ENCODE measurements at regions not wholly inside any gene's neighbourhood (a gene's known extent, or its start where the extent isn't known, plus 50 kb on each side); places are given as distances from the start of the nearest gene placed in this dataset.

GRCh38 chr5:173715607-173716006, 99.2 kb upstream of the BOD1 start:
- in situ Hi-C loops (cut with HindIII; ENCODE audit: low pct_unique_long_range_greater_than_20kb, low sequenced_read_pairs): no loop called here
- TF ChIP-seq JUND (IDR thresholded peaks at IDR 0.05; ENCODE audit: low read depth): no peak
- DNase-seq (ENCODE audit: low read depth in 1 of 2, low spot score in 1 of 2): peak in 1 of 2 experiments; percentile 19

GRCh38 chr5:173716058-173716682, 99.7 kb upstream of the BOD1 start:
- DNase-seq (ENCODE audit: low read depth in 1 of 2, low spot score in 1 of 2): no peak
- no peak for TF ChIP-seq JUND (IDR thresholded peaks at IDR 0.05; ENCODE audit: low read depth)
- in situ Hi-C loops (cut with HindIII; ENCODE audit: low pct_unique_long_range_greater_than_20kb, low sequenced_read_pairs): no loop called here

DNA sequence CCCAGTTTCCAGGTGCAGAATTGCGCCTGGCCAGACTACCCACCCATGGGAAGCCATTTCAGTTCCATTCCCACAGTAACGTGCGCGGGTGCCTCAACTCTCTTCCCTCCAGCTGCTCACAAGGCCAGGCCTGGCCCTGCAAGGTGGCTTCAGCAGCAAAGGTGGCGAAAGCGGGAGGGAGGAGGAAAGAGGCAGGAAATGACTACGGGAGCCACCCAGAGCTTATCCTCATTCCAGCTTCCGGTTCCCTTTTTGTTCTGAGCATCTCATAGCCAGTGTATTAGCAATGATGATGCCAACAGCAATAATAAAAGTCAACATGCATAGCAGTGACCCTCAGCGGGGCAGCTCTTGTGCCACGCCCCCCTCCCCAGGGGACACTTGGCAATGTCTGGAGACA, 101.5 kb upstream of the BOD1 start:
- DNase-seq (ENCODE audit: low read depth in 1 of 2, low spot score in 1 of 2): no peak
- in situ Hi-C loops (cut with HindIII; ENCODE audit: low pct_unique_long_range_greater_than_20kb, low sequenced_read_pairs): no loop called here

GRCh38 chr5:173718469-173718868, 102.0 kb upstream of the BOD1 start:
- in situ Hi-C loops (cut with HindIII; ENCODE audit: low pct_unique_long_range_greater_than_20kb, low sequenced_read_pairs): no loop called here
- DNase-seq (ENCODE audit: low read depth in 1 of 2, low spot score in 1 of 2): no peak
- no peak for TF ChIP-seq JUND (IDR thresholded peaks at IDR 0.05; ENCODE audit: low read depth)

More for the DNA sequence above, 101.5 kb upstream of the BOD1 start:
- no peak for TF ChIP-seq JUND (IDR thresholded peaks at IDR 0.05; ENCODE audit: low read depth)

- TF ChIP-seq JUND (IDR thresholded peaks at IDR 0.05; ENCODE audit: low read depth): no peak
- DNase-seq (ENCODE audit: low read depth in 1 of 2, low spot score in 1 of 2): peak in 1 of 2 experiments; percentile 49
- in situ Hi-C loops (cut with HindIII; ENCODE audit: low pct_unique_long_range_greater_than_20kb, low sequenced_read_pairs): no loop called here
Measured at GRCh38 chr5:173719731-173720082, 103.3 kb upstream of the BOD1 start.

- DNase-seq (ENCODE audit: low read depth in 1 of 2, low spot score in 1 of 2): no peak
- in situ Hi-C loops (cut with HindIII; ENCODE audit: low pct_unique_long_range_greater_than_20kb, low sequenced_read_pairs): no loop called here
- TF ChIP-seq JUND (IDR thresholded peaks at IDR 0.05; ENCODE audit: low read depth): no peak
Measured at GRCh38 chr5:173720286-173720952, 104.0 kb upstream of the BOD1 start.

GRCh38 chr5:173720953-173721600, 104.6 kb upstream of the BOD1 start:
- TF ChIP-seq JUND (IDR thresholded peaks at IDR 0.05; ENCODE audit: low read depth): no peak
- DNase-seq (ENCODE audit: low read depth in 1 of 2, low spot score in 1 of 2): no peak

GRCh38 chr5:173721601-173722232, 105.3 kb upstream of the BOD1 start:
- in situ Hi-C loops (cut with HindIII; ENCODE audit: low pct_unique_long_range_greater_than_20kb, low sequenced_read_pairs): no loop called here
- TF ChIP-seq JUND (IDR thresholded peaks at IDR 0.05; ENCODE audit: low read depth): no peak
- DNase-seq (ENCODE audit: low read depth in 1 of 2, low spot score in 1 of 2): peak; percentile 33 to 50

More at GRCh38 chr5:173720953-173721600, 104.6 kb upstream of the BOD1 start:
- in situ Hi-C loops (cut with HindIII; ENCODE audit: low pct_unique_long_range_greater_than_20kb, low sequenced_read_pairs): no loop called here

DNA sequence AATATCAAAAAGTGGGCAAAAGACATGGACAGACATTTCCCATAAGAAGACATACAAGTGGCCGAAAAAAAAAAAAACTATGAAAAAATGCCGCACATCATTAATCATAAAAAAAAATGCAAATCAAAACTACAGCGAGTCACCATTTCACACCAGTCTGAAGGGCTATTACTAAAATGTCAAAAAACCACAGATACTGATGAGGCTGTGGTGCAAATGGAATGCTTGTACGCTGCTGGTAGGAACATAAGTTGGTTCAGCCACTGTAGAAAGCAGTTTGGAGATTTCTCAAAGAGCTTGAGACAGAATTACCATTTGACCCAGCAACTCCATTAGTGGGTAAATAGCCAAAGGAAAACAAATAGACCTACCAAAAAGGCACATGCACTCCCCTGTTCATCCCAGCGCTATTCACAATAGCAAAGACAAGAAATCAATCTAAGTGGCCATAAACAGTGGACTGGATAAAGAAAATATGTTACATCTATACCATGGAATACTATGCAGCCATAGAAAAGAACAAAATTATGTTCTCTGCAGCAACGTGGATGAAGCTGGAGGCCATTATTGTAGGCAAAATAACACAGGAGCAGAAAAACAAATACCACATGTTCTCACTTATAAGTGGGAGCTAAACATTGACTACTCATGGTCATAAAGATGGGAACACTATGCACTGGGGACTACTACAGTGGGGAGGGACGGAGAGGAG, 110.6 kb upstream of the BOD1 start:
- in situ Hi-C loops (cut with HindIII; ENCODE audit: low pct_unique_long_range_greater_than_20kb, low sequenced_read_pairs): no loop called here
- no peak for DNase-seq (ENCODE audit: low read depth in 1 of 2, low spot score in 1 of 2)
- no peak for TF ChIP-seq JUND (IDR thresholded peaks at IDR 0.05; ENCODE audit: low read depth)

DNA sequence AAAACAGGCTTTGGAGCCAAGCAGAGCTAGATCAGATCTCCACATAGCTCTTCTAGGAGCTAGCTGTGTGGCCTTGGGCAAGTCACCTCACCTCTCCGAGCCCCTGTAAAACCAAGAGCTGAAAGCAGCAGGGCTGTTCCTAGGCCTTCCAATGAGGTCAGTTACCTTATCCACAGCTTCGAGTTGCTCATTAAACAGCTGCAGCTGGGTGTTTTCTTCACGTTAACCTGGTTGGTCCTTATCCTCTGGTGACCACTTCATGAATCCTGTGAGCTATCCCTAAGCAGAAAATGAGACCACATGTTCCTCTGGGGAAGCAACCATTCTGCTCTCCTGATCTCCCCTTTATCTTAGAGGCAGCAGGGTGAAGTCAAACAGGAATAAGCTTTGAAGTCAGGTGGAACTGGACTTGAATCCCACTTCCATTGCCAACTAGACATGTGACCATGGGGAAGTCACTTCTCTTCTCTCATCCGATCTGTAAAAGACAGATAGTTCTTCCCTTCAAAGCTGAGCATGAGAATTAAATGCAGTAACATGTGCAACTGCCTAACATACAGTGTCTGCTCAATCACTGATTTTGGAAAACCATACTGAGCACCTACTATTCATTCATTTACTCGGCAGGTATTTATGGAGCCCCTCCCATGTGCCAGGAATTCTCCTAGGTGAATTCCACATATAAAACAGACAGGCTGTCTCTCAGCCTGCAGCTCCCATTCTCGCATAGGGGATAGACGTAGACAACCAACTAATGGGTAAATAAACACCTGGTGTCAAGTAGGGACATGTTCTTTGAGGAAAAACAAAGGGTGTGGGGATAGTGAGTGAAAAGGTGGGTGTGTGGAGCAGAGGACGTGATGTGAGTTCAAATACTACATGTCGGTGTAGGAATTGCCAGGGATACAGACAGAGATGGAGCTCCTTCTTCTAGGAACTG, 111.7 kb upstream of the BOD1 start:
- no peak for DNase-seq (ENCODE audit: low read depth in 1 of 2, low spot score in 1 of 2)
- no peak for TF ChIP-seq JUND (IDR thresholded peaks at IDR 0.05; ENCODE audit: low read depth)
- in situ Hi-C loops (cut with HindIII; ENCODE audit: low pct_unique_long_range_greater_than_20kb, low sequenced_read_pairs): no loop called here

DNA sequence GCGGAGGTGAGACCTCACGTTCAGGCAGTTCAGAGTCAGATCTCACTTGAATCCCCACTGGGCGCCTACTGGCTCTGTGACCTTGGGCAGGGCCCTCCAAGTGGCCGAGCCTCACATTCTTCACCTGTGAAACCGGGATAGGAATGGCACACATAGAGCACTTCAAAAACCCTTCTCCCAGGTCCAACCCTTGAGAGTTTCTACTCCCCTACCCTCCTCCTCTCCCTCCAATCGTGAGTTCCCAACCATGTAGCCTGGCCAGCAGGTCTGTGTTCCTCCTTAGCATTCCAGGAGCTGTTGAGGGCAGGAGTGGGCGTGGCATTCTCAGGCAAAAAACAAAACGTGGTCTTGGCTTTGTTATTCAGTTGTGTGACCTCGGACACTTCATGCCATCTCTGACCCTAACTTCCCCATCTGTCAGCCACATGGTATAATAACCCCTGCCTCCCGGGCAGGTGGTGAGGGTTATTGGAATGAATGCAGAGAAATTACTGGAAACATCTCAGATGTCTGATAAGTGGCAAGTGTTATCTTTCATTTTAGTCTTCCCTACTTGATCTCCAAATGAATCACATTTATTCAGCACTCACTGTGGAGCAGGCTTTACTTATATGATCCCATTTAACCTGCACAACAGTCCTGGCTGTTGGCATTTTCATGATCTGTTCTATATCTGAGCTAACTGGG, 112.8 kb upstream of the BOD1 start:
- no peak for DNase-seq (ENCODE audit: low read depth in 1 of 2, low spot score in 1 of 2)
- in situ Hi-C loops (cut with HindIII; ENCODE audit: low pct_unique_long_range_greater_than_20kb, low sequenced_read_pairs): no loop called here
- TF ChIP-seq JUND (IDR thresholded peaks at IDR 0.05; ENCODE audit: low read depth): no peak

All from T47D (cell line).